Left ventricle myocardium inferior (tissue), 1 donor: ENCODE measurements at regions not wholly inside any gene's neighbourhood (a gene's known extent, or its start where the extent isn't known, plus 50 kb on each side); places are given as distances from the start of the nearest gene placed in this dataset.

Experiments used
- DNase-seq: peaks from one replicate; pipeline ENCODE4 v3.0.0-alpha.2; 2020
- H3K27ac ChIP-seq: fragments of 200-600 bp; replicated peaks from 2 replicates; pipeline ENCODE4 v1.8.0; 2021
- H3K27me3 ChIP-seq: fragments of 200-600 bp; 2 replicates; pipeline ENCODE4 v1.8.0; 2021; ENCODE audit warnings: low read depth
- H3K36me3 ChIP-seq: fragments of 200-600 bp; 2 replicates; pipeline ENCODE4 v1.8.0; 2021
- H3K4me1 ChIP-seq: fragments of 200-600 bp; 2 replicates; pipeline ENCODE4 v1.8.0; 2021
- H3K4me3 ChIP-seq: fragments of 200-600 bp; 2 replicates; pipeline ENCODE4 v1.8.0; 2021; ENCODE audit warnings: mild to moderate bottlenecking, moderate library complexity
- H3K9me3 ChIP-seq: fragments of 200-600 bp; replicated peaks from 2 replicates; pipeline ENCODE4 v1.8.0; 2021
- CTCF ChIP-seq: fragments of 200-600 bp; IDR thresholded peaks from 2 replicates; pipeline ENCODE4 v1.8.0; 2021; ENCODE audit warnings: antibody characterized with exemption, mild to moderate bottlenecking, borderline replicate concordance
- intact Hi-C: fragments of 100-400 bp; cut with micrococcal nuclease; formaldehyde crosslinking; loops from one replicate; pipeline ENCODE4 v1.11.0; 2022
- donor health status: DM: no; HTN: yes; CAD: no; lungs with severe emphysema.

- H3K4me1 ChIP-seq: peaks cover 66% of the 10 kb centered on the region
- no peak overlapping the region for H3K4me3 ChIP-seq
- intact Hi-C loops: no loop called here
- TF ChIP-seq CTCF: no peak
- H3K27ac ChIP-seq: peak overlapping the region; percentile 57
- no peak for DNase-seq
- no peaks in the 10 kb centered on the region for H3K36me3 ChIP-seq
- H3K9me3 ChIP-seq: no peaks in the 10 kb centered on the region
- H3K27me3 ChIP-seq: no peaks in the 10 kb centered on the region
Measured at GRCh38 chr13:50596156-50596555, 247.3 kb downstream of the DLEU7 start.

GRCh38 chr13:50596776-50597203 is 246.7 kb downstream of the DLEU7 start:
- Histone ChIP-seq H3K36me3 (no peaks in the 10 kb centered on the region), H3K4me3 (no peak overlapping the region), H3K27me3 (no peaks in the 10 kb centered on the region), H3K4me1 (peaks cover 66% of the 10 kb centered on the region), H3K27ac (peak overlapping the region; percentile 61), H3K9me3 (no peaks in the 10 kb centered on the region)
- intact Hi-C loops: no loop called here
- DNase-seq: no peak
- no peak for TF ChIP-seq CTCF

GRCh38 chr13:50598338-50598737 is 245.2 kb downstream of the DLEU7 start:
- Histone ChIP-seq H3K27me3 (no peaks in the 10 kb centered on the region), H3K4me1 (peaks cover 66% of the 10 kb centered on the region), H3K36me3 (no peaks in the 10 kb centered on the region), H3K9me3 (no peaks in the 10 kb centered on the region), H3K4me3 (no peak overlapping the region), H3K27ac (no peak overlapping the region)
- DNase-seq: no peak
- TF ChIP-seq CTCF: no peak
- intact Hi-C loops: no loop called here

- H3K27me3 ChIP-seq: no peaks in the 10 kb centered on the region
- peaks cover 63% of the 10 kb centered on the region for H3K4me1 ChIP-seq
- no peak for TF ChIP-seq CTCF
- H3K36me3 ChIP-seq: no peaks in the 10 kb centered on the region
- intact Hi-C loops: no loop called here
- no peak overlapping the region for H3K27ac ChIP-seq
- no peak for DNase-seq
- H3K9me3 ChIP-seq: no peaks in the 10 kb centered on the region
- no peak overlapping the region for H3K4me3 ChIP-seq
Measured at GRCh38 chr13:50599046-50599445, 244.4 kb downstream of the DLEU7 start.

GRCh38 chr13:50599927-50600326 is 243.6 kb downstream of the DLEU7 start:
- no peak for TF ChIP-seq CTCF
- Histone ChIP-seq H3K27me3 (no peaks in the 10 kb centered on the region), H3K4me3 (no peak overlapping the region), H3K36me3 (no peaks in the 10 kb centered on the region), H3K9me3 (no peaks in the 10 kb centered on the region), H3K27ac (no peak overlapping the region), H3K4me1 (peaks cover 54% of the 10 kb centered on the region)
- no peak for DNase-seq
- intact Hi-C loops: no loop called here

- intact Hi-C loops: no loop called here
- Histone ChIP-seq H3K9me3 (no peaks in the 10 kb centered on the region), H3K27me3 (no peaks in the 10 kb centered on the region), H3K36me3 (no peaks in the 10 kb centered on the region), H3K4me1 (peaks cover 2% of the 10 kb centered on the region), H3K4me3 (no peak overlapping the region), H3K27ac (no peak overlapping the region)
- TF ChIP-seq CTCF: no peak
- no peak for DNase-seq
Measured at GRCh38 chr13:50608370-50608769, 235.1 kb downstream of the DLEU7 start.
